GM19467 (cell line): ENCODE measurements at regions not wholly inside any gene's neighbourhood (a gene's known extent, or its start where the extent isn't known, plus 50 kb on each side); places are given as distances from the start of the nearest gene placed in this dataset.
"Not testable (repeated sequence)": the region's sequence is repeated elsewhere in the genome, so short reads cannot be mapped to it uniquely, and the experiment has no call there.

Experiments used
- ATAC-seq: cut with Tn5 transposase; IDR thresholded peaks from one replicate; pipeline ENCODE4 v1.9.1; 2021; ENCODE audit warnings: mild to moderate bottlenecking, moderate library complexity; ENCODE audit not compliant: unreplicated experiment

- no peak for ATAC-seq
Measured at GRCh38 chr18:2191180-2191790, 380.0 kb downstream of the METTL4 start.

GRCh38 chr18:2192562-2192961 lies 378.7 kb downstream of the METTL4 start:
- no peak for ATAC-seq

GRCh38 chr18:2197946-2198345 lies 373.4 kb downstream of the METTL4 start:
- no peak for ATAC-seq

GRCh38 chr18:2199060-2199459 lies 372.2 kb downstream of the METTL4 start:
- no peak for ATAC-seq

- no peak for ATAC-seq
Measured at GRCh38 chr18:2201036-2201600, 370.2 kb downstream of the METTL4 start.

GRCh38 chr18:2204736-2205135 lies 366.6 kb downstream of the METTL4 start:
- no peak for ATAC-seq

- no peak for ATAC-seq
Measured at GRCh38 chr18:2207294-2207693, 364.0 kb downstream of the METTL4 start.

- no peak for ATAC-seq
Measured at GRCh38 chr18:2212598-2213205, 358.6 kb downstream of the METTL4 start.

- no peak for ATAC-seq
Measured at GRCh38 chr18:2213905-2214304, 357.4 kb downstream of the METTL4 start.

GRCh38 chr18:2217356-2217755 lies 353.9 kb downstream of the METTL4 start:
- no peak for ATAC-seq

- no peak for ATAC-seq
Measured at GRCh38 chr18:2218101-2218500, 353.2 kb downstream of the METTL4 start.

- no peak for ATAC-seq
Measured at GRCh38 chr18:2219706-2220105, 351.6 kb downstream of the METTL4 start.

GRCh38 chr18:2222270-2223185 lies 348.8 kb downstream of the METTL4 start:
- ATAC-seq, result no peak

- ATAC-seq, result no peak
Measured at GRCh38 chr18:2223449-2223848, 347.9 kb downstream of the METTL4 start.

GRCh38 chr18:2223849-2224248 lies 347.5 kb downstream of the METTL4 start:
- ATAC-seq, result no peak

- ATAC-seq, result no peak
Measured at GRCh38 chr18:2236232-2236631, 335.1 kb downstream of the METTL4 start.

- no peak for ATAC-seq
Measured at GRCh38 chr18:2237706-2238105, 333.6 kb downstream of the METTL4 start.

GRCh38 chr18:2240311-2240705 lies 331.0 kb downstream of the METTL4 start:
- ATAC-seq, result no peak

- ATAC-seq, result no peak
Measured at GRCh38 chr18:2244641-2245040, 326.7 kb downstream of the METTL4 start.

GRCh38 chr18:2247101-2247500 lies 324.2 kb downstream of the METTL4 start:
- not testable (repeated sequence) for ATAC-seq

GRCh38 chr18:2254977-2255376 lies 316.3 kb downstream of the METTL4 start:
- no peak for ATAC-seq

GRCh38 chr18:2256577-2256976 lies 314.7 kb downstream of the METTL4 start:
- no peak for ATAC-seq
